GM06990 (cell line): ENCODE measurements at regions not wholly inside any gene's neighbourhood (a gene's known extent, or its start where the extent isn't known, plus 50 kb on each side); places are given as distances from the start of the nearest gene placed in this dataset.
A peak's percentile ranks its signal among the peaks of the same experiment; 100 is the strongest.

Experiments used
- DNase-seq: peaks from one replicate; pipeline ENCODE4 v3.0.0-alpha.2; 2011; ENCODE audit not compliant: insufficient read length; ENCODE audit errors: extremely low read depth
- H3K27me3 ChIP-seq: replicated peaks from 2 replicates; pipeline ENCODE4 v1.6.0; 2011; ENCODE audit warnings: low read length; ENCODE audit not compliant: control insufficient read depth, insufficient read depth
- H3K36me3 ChIP-seq: 2 replicates; pipeline ENCODE4 v1.5.1; 2011; ENCODE audit warnings: low read length; ENCODE audit not compliant: control insufficient read depth, insufficient read depth
- H3K4me3 ChIP-seq: replicated peaks from 2 replicates; pipeline ENCODE4 v1.5.1; 2011; ENCODE audit warnings: low read depth, mild to moderate bottlenecking, control low read depth, low read length
- CTCF ChIP-seq: IDR thresholded peaks from 2 replicates; pipeline ENCODE4 v1.5.1; 2011; ENCODE audit warnings: low read length, control low read depth, mild to moderate bottlenecking, inconsistent platforms; ENCODE audit not compliant: insufficient read depth, poor library complexity, severe bottlenecking

GRCh38 chr20:4524307-4524706 lies 161.9 kb upstream of the PRNP start:
- no peaks in the 10 kb centered on the region for H3K36me3 ChIP-seq
- no peak for DNase-seq
- no peak for TF ChIP-seq CTCF

GRCh38 chr20:4522310-4522709 lies 163.9 kb upstream of the PRNP start:
- no peaks in the 10 kb centered on the region; the same call in 1 of the 2 replicates for H3K27me3 ChIP-seq
- no peak for TF ChIP-seq CTCF
- H3K4me3 ChIP-seq, result no peak overlapping the region
- DNase-seq, result no peak
- H3K36me3 ChIP-seq, result no peaks in the 10 kb centered on the region

More at GRCh38 chr20:4524307-4524706, 161.9 kb upstream of the PRNP start:
- Histone ChIP-seq H3K27me3 (no peaks in the 10 kb centered on the region; the same call in 1 of the 2 replicates), H3K4me3 (no peak overlapping the region)

- TF ChIP-seq CTCF, result no peak
- Histone ChIP-seq H3K4me3 (no peak overlapping the region), H3K27me3 (no peaks in the 10 kb centered on the region), H3K36me3 (no peaks in the 10 kb centered on the region)
- DNase-seq, result no peak
These were observed 164.9 kb upstream of the PRNP start for GRCh38 chr20:4521170-4521968.

GRCh38 chr20:4519534-4519933 lies 166.7 kb upstream of the PRNP start:
- H3K36me3 ChIP-seq, result no peaks in the 10 kb centered on the region
- H3K4me3 ChIP-seq, result no peak overlapping the region
- no peaks in the 10 kb centered on the region for H3K27me3 ChIP-seq
- no peak for DNase-seq
- peak; percentile 64 for TF ChIP-seq CTCF

GRCh38 chr20:4516876-4517275 lies 169.4 kb upstream of the PRNP start:
- no peak overlapping the region for H3K4me3 ChIP-seq
- TF ChIP-seq CTCF, result no peak
- H3K27me3 ChIP-seq, result no peaks in the 10 kb centered on the region
- no peak for DNase-seq
- H3K36me3 ChIP-seq, result no peaks in the 10 kb centered on the region
